Lower lobe of right lung (tissue), 2 donors: ENCODE measurements at regions not wholly inside any gene's neighbourhood (a gene's known extent, or its start where the extent isn't known, plus 50 kb on each side); places are given as distances from the start of the nearest gene placed in this dataset.
A peak's percentile ranks its signal among the peaks of the same experiment; 100 is the strongest.

Experiments used
- ATAC-seq, 2 donors: fragments of 200-7000 bp; cut with Tn5 transposase; one replicate each; pipeline ENCODE4 v1.9.1; 2020 to 2022; ENCODE audit warnings: mild to moderate bottlenecking in 2 of 2, moderate library complexity in 2 of 2
- DNase-seq: peaks from one replicate; pipeline ENCODE4 v3.0.0-alpha.2; 2020
- H3K27ac ChIP-seq: fragments of 200-600 bp; one replicate; pipeline ENCODE4 v1.8.0; 2022
- H3K27me3 ChIP-seq: fragments of 200-600 bp; one replicate; pipeline ENCODE4 v1.8.0; 2022; ENCODE audit warnings: low read depth
- H3K36me3 ChIP-seq: fragments of 200-600 bp; one replicate; pipeline ENCODE4 v1.8.0; 2022; ENCODE audit warnings: mild to moderate bottlenecking
- H3K4me1 ChIP-seq: fragments of 200-600 bp; one replicate; pipeline ENCODE4 v1.8.0; 2022
- H3K4me3 ChIP-seq: fragments of 200-600 bp; one replicate; pipeline ENCODE4 v1.8.0; 2022; ENCODE audit warnings: mild to moderate bottlenecking
- H3K9me3 ChIP-seq: fragments of 200-600 bp; one replicate; pipeline ENCODE4 v1.8.0; 2022
- intact Hi-C: fragments of 100-400 bp; cut with DNase I; formaldehyde crosslinking; loops from one replicate; pipeline ENCODE4 v1.11.0; 2022
- TF ChIP-seq, protein P1 (sequence below): fragments of 200-600 bp; IDR thresholded peaks from one replicate; pipeline ENCODE4 v1.8.0; 2022; ENCODE audit warnings: antibody characterized with exemption, mild to moderate bottlenecking
- donor health status: DM: no; HTN: yes; CAD: no; lungs with severe emphysema.

DNA sequence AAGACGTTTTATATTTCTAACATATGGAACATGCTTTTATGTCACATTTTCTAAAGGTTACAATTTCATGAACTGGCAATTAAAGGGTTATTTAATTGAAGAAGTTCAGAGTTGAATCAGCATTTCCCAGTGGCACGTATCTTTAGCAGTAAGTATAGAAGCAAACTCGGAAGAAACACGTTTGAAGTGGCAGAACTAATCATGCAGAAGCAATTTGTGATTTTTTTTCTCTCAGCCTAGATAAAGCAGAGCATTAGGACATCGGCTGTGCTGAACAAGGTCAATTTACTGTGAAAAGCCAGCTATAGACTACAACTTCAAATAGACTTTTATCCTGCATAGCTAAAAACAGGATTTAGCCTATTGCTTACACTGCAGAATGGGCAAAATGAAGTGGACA is 104.7 kb downstream of the ISL1 start:
- Histone ChIP-seq H3K36me3 (no peaks in the 10 kb centered on the region), H3K9me3 (no peaks in the 10 kb centered on the region), H3K4me3 (no peak overlapping the region), H3K27me3 (no peaks in the 10 kb centered on the region), H3K27ac (no peak overlapping the region), H3K4me1 (no peaks in the 10 kb centered on the region)
- TF ChIP-seq, protein P1, sequence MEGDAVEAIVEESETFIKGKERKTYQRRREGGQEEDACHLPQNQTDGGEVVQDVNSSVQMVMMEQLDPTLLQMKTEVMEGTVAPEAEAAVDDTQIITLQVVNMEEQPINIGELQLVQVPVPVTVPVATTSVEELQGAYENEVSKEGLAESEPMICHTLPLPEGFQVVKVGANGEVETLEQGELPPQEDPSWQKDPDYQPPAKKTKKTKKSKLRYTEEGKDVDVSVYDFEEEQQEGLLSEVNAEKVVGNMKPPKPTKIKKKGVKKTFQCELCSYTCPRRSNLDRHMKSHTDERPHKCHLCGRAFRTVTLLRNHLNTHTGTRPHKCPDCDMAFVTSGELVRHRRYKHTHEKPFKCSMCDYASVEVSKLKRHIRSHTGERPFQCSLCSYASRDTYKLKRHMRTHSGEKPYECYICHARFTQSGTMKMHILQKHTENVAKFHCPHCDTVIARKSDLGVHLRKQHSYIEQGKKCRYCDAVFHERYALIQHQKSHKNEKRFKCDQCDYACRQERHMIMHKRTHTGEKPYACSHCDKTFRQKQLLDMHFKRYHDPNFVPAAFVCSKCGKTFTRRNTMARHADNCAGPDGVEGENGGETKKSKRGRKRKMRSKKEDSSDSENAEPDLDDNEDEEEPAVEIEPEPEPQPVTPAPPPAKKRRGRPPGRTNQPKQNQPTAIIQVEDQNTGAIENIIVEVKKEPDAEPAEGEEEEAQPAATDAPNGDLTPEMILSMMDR, result no peak
- no peak for ATAC-seq
- DNase-seq, result no peak
- intact Hi-C loops, result no loop called here

DNA sequence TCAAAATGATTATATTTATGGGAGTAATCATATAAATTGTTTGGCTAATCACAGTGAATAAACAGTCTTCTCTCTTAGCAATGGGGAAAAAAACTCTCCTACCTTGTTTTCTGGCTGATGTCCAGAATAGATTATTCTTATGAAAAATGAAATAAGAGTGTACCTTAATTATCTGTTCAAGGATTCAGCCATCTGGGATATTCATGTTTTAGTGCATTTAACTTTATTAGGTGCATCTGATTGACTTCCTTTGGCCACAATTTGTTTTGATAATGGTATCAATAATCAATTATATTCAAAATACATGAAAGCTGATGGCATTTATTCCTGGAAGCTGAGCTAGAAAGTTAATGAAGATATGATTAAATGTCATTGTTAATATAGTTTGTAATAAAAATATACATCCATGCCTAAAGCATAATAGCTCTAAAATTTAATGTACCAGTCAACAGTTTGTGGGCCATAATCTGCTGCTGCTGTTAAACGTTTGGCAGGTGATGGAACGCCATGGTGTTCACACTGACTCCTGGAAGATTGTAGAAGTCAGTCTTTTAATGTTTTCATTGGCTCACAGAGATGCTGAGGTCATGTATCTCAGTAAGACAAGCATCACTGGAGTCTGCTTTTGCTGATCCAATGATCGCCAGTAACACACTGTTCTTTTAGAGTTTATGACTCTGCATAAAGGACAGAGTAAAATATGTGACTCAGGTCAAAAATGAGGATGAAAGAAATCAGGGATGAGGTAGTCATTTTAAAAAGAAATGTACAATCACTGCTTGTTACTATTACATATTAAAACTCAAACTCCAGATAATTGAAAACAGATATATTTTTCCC is 105.8 kb downstream of the ISL1 start:
- ATAC-seq (no peak), DNase-seq (no peak)
- intact Hi-C loops, result no loop called here
- Histone ChIP-seq H3K4me3 (no peak overlapping the region), H3K36me3 (no peaks in the 10 kb centered on the region), H3K4me1 (no peaks in the 10 kb centered on the region), H3K27ac (no peak overlapping the region), H3K27me3 (no peaks in the 10 kb centered on the region), H3K9me3 (no peaks in the 10 kb centered on the region)
- TF ChIP-seq, protein P1, result no peak

DNA sequence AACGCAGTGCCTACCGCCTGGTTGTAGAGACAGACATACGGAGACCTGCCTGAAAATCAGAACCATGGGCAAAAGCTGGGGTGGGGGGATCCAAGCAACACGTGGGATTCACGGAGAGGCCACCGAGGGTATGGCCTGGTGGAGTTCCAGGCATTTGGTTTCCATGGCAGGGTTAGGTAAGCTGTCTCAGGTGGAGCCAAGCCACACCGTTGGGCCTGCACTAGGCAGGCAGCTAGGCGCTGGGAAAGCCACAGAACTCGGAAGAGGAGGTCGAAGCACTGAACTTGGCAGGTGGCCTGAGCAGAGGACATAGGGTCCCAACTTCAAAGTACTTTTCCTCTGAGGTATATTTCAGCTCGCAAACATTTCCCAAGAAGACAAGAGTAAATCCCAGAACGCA is 111.6 kb downstream of the ISL1 start:
- ATAC-seq, result no peak
- intact Hi-C loops, result no loop called here
- Histone ChIP-seq H3K4me3 (no peak overlapping the region), H3K27ac (no peak overlapping the region), H3K9me3 (no peaks in the 10 kb centered on the region), H3K4me1 (no peaks in the 10 kb centered on the region), H3K36me3 (no peaks in the 10 kb centered on the region), H3K27me3 (no peaks in the 10 kb centered on the region)
- TF ChIP-seq, protein P1, result no peak
- peak; percentile 34 for DNase-seq

DNA sequence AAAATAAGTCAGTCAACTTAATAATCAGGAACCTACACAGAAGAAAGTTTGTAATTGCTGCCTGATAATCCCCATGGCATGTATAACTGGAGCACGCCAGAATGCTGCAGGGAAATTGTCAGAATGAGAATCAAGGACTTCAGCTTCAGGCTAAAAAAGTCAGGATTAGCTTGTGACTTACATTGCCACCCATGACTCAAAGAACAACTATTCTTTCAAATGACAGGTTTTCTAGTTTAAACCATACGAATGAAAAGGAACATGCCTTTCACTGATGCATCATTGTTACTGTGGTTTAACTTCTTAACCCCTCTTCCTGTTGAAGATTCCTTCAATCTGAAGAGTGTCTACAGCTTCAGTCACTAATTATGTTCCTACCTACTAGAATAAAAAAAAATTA is 112.4 kb downstream of the ISL1 start:
- no peaks in the 10 kb centered on the region for H3K27me3 ChIP-seq
- ATAC-seq, result no peak
- no peaks in the 10 kb centered on the region for H3K4me1 ChIP-seq
- no peaks in the 10 kb centered on the region for H3K9me3 ChIP-seq
- DNase-seq, result no peak
- H3K4me3 ChIP-seq, result no peak overlapping the region
- intact Hi-C loops, result no loop called here
- TF ChIP-seq, protein P1, result no peak
- no peak overlapping the region for H3K27ac ChIP-seq
- H3K36me3 ChIP-seq, result no peaks in the 10 kb centered on the region

GRCh38 chr5:51517838-51518237 is 134.6 kb downstream of the ISL1 start:
- TF ChIP-seq, protein P1, result no peak
- ATAC-seq (no peak), DNase-seq (no peak)
- intact Hi-C loops, result no loop called here
- no peaks in the 10 kb centered on the region for H3K9me3 ChIP-seq
- no peaks in the 10 kb centered on the region for H3K4me1 ChIP-seq
- H3K4me3 ChIP-seq, result no peak overlapping the region
- H3K27me3 ChIP-seq, result no peaks in the 10 kb centered on the region
- no peak overlapping the region for H3K27ac ChIP-seq
- H3K36me3 ChIP-seq, result no peaks in the 10 kb centered on the region
